GM18868 (cell line): ENCODE measurements at regions not wholly inside any gene's neighbourhood (a gene's known extent, or its start where the extent isn't known, plus 50 kb on each side); places are given as distances from the start of the nearest gene placed in this dataset.
A peak's percentile ranks its signal among the peaks of the same experiment; 100 is the strongest.
"Not testable (repeated sequence)": the region's sequence is repeated elsewhere in the genome, so short reads cannot be mapped to it uniquely, and the experiment has no call there.

Source experiments
- ATAC-seq: cut with Tn5 transposase; IDR thresholded peaks from one replicate; pipeline ENCODE4 v1.9.1; 2021; ENCODE audit warnings: mild to moderate bottlenecking, moderate library complexity; ENCODE audit not compliant: unreplicated experiment

- not testable (repeated sequence) for ATAC-seq
Observed at GRCh38 chr4:145255311-145255710, 74.9 kb upstream of the OTUD4 start.

- ATAC-seq = no peak
Observed at GRCh38 chr4:145252190-145252589, 71.8 kb upstream of the OTUD4 start.

GRCh38 chr4:145251391-145251790 lies 71.0 kb upstream of the OTUD4 start:
- ATAC-seq = no peak

GRCh38 chr4:145248971-145249370 lies 68.6 kb upstream of the OTUD4 start:
- no peak for ATAC-seq

- ATAC-seq = no peak
Observed at GRCh38 chr4:145248502-145248901, 68.1 kb upstream of the OTUD4 start.

GRCh38 chr4:145234091-145234706 lies 53.8 kb upstream of the OTUD4 start:
- peak; percentile 99 for ATAC-seq

- no peak for ATAC-seq
Observed at GRCh38 chr4:145231906-145232700, 51.7 kb upstream of the OTUD4 start.

GRCh38 chr4:145230726-145231125 lies 50.3 kb upstream of the OTUD4 start:
- ATAC-seq = no peak
